Neural progenitor cell (in vitro differentiated cells): ENCODE measurements at regions not wholly inside any gene's neighbourhood (a gene's known extent, or its start where the extent isn't known, plus 50 kb on each side); places are given as distances from the start of the nearest gene placed in this dataset.

Experiments
- DNase-seq: peaks from one replicate; pipeline ENCODE4 v3.0.0-alpha.2; 2016; ENCODE audit warnings: low spot score
- H2AFZ ChIP-seq: fragments of 200-600 bp; sonication (generic); replicated peaks from 2 replicates; pipeline ENCODE4 v1.6.1; 2016; ENCODE audit warnings: antibody characterized with exemption
- H3F3A ChIP-seq: fragments of 200-600 bp; sonication (generic); 2 replicates; pipeline ENCODE4 v1.6.1; 2016; ENCODE audit warnings: antibody characterized with exemption, low read depth
- H3K27ac ChIP-seq: fragments of 200-600 bp; sonication (generic); 2 replicates; pipeline ENCODE4 v1.5.1; 2016; ENCODE audit warnings: mild to moderate bottlenecking
- H3K27me3 ChIP-seq: fragments of 200-600 bp; sonication (generic); 2 replicates; pipeline ENCODE4 v1.6.1; 2016; ENCODE audit warnings: mild to moderate bottlenecking, moderate library complexity
- H3K36me3 ChIP-seq: fragments of 200-600 bp; sonication (generic); 2 replicates; pipeline ENCODE4 v1.5.1; 2016
- H3K4me1 ChIP-seq: fragments of 200-600 bp; sonication (generic); 2 replicates; pipeline ENCODE4 v1.6.1; 2016; ENCODE audit warnings: mixed run types
- H3K4me2 ChIP-seq: fragments of 200-600 bp; sonication (generic); 2 replicates; pipeline ENCODE4 v1.6.1; 2016
- H3K4me3 ChIP-seq: fragments of 200-600 bp; sonication (generic); 2 replicates; pipeline ENCODE4 v1.5.1; 2016
- H3K79me2 ChIP-seq: fragments of 200-600 bp; sonication (generic); 2 replicates; pipeline ENCODE4 v1.6.1; 2016; ENCODE audit warnings: low read depth
- H3K9ac ChIP-seq: fragments of 200-600 bp; sonication (generic); 2 replicates; pipeline ENCODE4 v1.6.1; 2016
- H3K9me3 ChIP-seq: fragments of 200-600 bp; sonication (generic); 2 replicates; pipeline ENCODE4 v1.5.1; 2016; ENCODE audit warnings: low read depth
- H4K20me1 ChIP-seq: fragments of 200-600 bp; sonication (generic); 2 replicates; pipeline ENCODE4 v1.6.1; 2016; ENCODE audit warnings: low read depth
- H3K27ac Mint-ChIP-seq: 3 replicates; pipeline ENCODE4 v1.8.0; 2021; ENCODE audit warnings: mixed read lengths
- H3K27me3 Mint-ChIP-seq: 2 replicates; pipeline ENCODE4 v1.8.0; 2022; ENCODE audit warnings: low read depth, mild to moderate bottlenecking, inconsistent platforms, moderate library complexity, mixed read lengths; ENCODE audit not compliant: insufficient read depth
- H3K36me3 Mint-ChIP-seq: 3 replicates; pipeline ENCODE4 v1.8.0; 2021; ENCODE audit warnings: mixed read lengths
- H3K4me1 Mint-ChIP-seq: 3 replicates; pipeline ENCODE4 v1.8.0; 2021; ENCODE audit warnings: mixed read lengths
- H3K4me3 Mint-ChIP-seq: 3 replicates; pipeline ENCODE4 v1.8.0; 2021; ENCODE audit warnings: mild to moderate bottlenecking, moderate library complexity, mixed read lengths
- H3K9me3 Mint-ChIP-seq: 3 replicates; pipeline ENCODE4 v1.8.0; 2020; ENCODE audit warnings: mixed read lengths
- CTCF ChIP-seq: fragments of 200-600 bp; sonication (generic); IDR thresholded peaks from 2 replicates; pipeline ENCODE4 v1.5.1; 2017; ENCODE audit warnings: antibody characterized with exemption, mild to moderate bottlenecking
- EZH2 ChIP-seq: fragments of 200-600 bp; sonication (generic); IDR thresholded peaks from 2 replicates; pipeline ENCODE4 v1.6.1; 2017; ENCODE audit warnings: antibody characterized with exemption, mild to moderate bottlenecking, moderate library complexity
- EZH2phosphoT487 ChIP-seq: fragments of 200-600 bp; sonication (generic); IDR thresholded peaks from 2 replicates; pipeline ENCODE4 v1.6.1; 2017; ENCODE audit warnings: antibody characterized with exemption

DNA sequence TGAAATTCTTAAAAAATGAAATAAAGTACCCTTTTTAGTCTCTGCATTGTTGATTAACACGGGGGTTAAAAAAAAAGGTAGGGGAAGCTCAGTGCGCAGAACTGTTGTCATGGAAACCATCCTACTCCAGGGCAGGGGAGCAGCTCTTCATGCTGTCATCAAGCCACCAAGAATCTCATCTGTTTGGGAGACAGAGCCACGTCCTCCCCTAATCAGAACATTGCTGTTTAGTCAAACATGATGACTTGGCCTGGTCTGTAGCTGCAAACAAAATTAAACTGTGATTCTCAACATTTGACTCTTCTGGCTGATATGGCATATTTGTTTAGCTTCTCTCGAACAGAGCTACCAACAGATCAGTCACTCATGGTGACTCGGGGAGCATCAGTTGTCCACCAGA, 254.4 kb upstream of the KLF14 start:
- Histone ChIP-seq H3K4me3 (no peak overlapping the region), H3K36me3 (no peaks in the 10 kb centered on the region), H3K9ac (no peak overlapping the region), H3K27me3 (no peaks in the 10 kb centered on the region), H3K4me2 (no peak overlapping the region), H3K27ac (no peak overlapping the region), H3K79me2 (no peaks in the 10 kb centered on the region), H3K4me1 (no peaks in the 10 kb centered on the region), H3F3A (no peaks in the 10 kb centered on the region), H3K9me3 (no peaks in the 10 kb centered on the region), H4K20me1 (no peaks in the 10 kb centered on the region), H2AFZ (no peak overlapping the region)
- Mint-ChIP-seq H3K27ac (no peak overlapping the region), H3K4me3 (no peak overlapping the region), H3K36me3 (no peaks in the 10 kb centered on the region), H3K9me3 (no peaks in the 10 kb centered on the region), H3K27me3 (no peaks in the 10 kb centered on the region), H3K4me1 (peaks cover 16% of the 10 kb centered on the region)
- TF ChIP-seq EZH2 (no peak), CTCF (no peak), EZH2phosphoT487 (no peak)
- peak; percentile 61 for DNase-seq

DNA sequence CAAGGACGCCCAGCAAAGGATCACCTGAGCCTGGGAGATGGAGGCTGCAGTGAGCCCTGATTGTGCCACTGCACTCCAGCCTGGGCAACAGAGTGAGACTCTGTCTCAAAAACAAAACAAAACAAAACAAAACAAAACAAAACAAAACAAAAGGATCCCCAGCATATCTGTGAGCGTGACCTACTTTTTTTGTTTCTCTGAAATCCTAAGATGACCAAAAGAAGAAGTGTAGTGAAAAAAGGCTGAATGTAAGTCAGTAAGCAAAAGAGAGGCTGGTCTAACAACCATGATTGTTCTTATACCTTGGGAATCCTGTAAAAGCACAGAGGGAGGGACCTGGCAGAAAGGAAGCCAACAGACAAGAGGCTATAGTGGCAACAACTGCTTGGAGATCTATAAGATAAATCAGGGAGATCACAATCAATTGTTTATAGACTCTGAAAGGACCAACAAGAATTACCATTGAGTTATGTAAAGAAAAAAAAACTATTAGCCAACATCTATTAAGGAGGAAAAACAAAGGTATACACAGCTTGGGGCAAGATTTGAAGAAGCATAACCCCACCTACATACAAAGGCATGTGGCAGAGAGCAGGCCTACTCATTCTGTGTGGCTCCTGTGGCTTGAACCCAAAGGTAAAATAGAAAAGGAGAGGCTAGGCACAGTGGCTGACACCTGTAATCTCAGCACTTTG, 255.2 kb upstream of the KLF14 start:
- no peak overlapping the region for H3K9ac ChIP-seq
- no peaks in the 10 kb centered on the region for H3K36me3 ChIP-seq
- H3K27ac Mint-ChIP-seq, result peak overlapping the region; percentile 42
- no peaks in the 10 kb centered on the region for H3K36me3 Mint-ChIP-seq
- no peak overlapping the region for H3K27ac ChIP-seq
- no peaks in the 10 kb centered on the region for H3K79me2 ChIP-seq
- H3K4me2 ChIP-seq, result no peak overlapping the region
- H4K20me1 ChIP-seq, result no peaks in the 10 kb centered on the region
- TF ChIP-seq EZH2phosphoT487 (no peak), EZH2 (no peak), CTCF (no peak)
- H3K27me3 Mint-ChIP-seq, result no peaks in the 10 kb centered on the region
- no peak overlapping the region for H3K4me3 Mint-ChIP-seq
- H3K9me3 Mint-ChIP-seq, result no peaks in the 10 kb centered on the region
- DNase-seq, result no peak
- no peaks in the 10 kb centered on the region for H3K9me3 ChIP-seq
- peaks cover 21% of the 10 kb centered on the region for H3K4me1 Mint-ChIP-seq
- no peak overlapping the region for H2AFZ ChIP-seq
- no peak overlapping the region for H3K4me3 ChIP-seq
- H3F3A ChIP-seq, result no peaks in the 10 kb centered on the region
- H3K4me1 ChIP-seq, result no peaks in the 10 kb centered on the region
- no peaks in the 10 kb centered on the region for H3K27me3 ChIP-seq

GRCh38 chr7:130990178-130990832, 256.3 kb upstream of the KLF14 start:
- no peak overlapping the region for H3K4me2 ChIP-seq
- no peaks in the 10 kb centered on the region for H3K27me3 ChIP-seq
- Mint-ChIP-seq H3K9me3 (no peaks in the 10 kb centered on the region), H3K27ac (no peak overlapping the region), H3K36me3 (no peaks in the 10 kb centered on the region), H3K4me1 (peaks cover 28% of the 10 kb centered on the region), H3K27me3 (peaks cover 2% of the 10 kb centered on the region), H3K4me3 (no peak overlapping the region)
- no peaks in the 10 kb centered on the region for H3K36me3 ChIP-seq
- H3F3A ChIP-seq, result no peaks in the 10 kb centered on the region
- H3K4me3 ChIP-seq, result no peak overlapping the region
- no peaks in the 10 kb centered on the region for H3K4me1 ChIP-seq
- H3K79me2 ChIP-seq, result no peaks in the 10 kb centered on the region
- no peak overlapping the region for H3K27ac ChIP-seq
- no peak for DNase-seq
- H4K20me1 ChIP-seq, result no peaks in the 10 kb centered on the region
- no peak overlapping the region for H2AFZ ChIP-seq
- no peaks in the 10 kb centered on the region for H3K9me3 ChIP-seq
- no peak for TF ChIP-seq EZH2
- no peak for TF ChIP-seq EZH2phosphoT487
- no peak for TF ChIP-seq CTCF
- H3K9ac ChIP-seq, result no peak overlapping the region
